Nephron progenitor cell (in vitro differentiated cells): ENCODE measurements at regions not wholly inside any gene's neighbourhood (a gene's known extent, or its start where the extent isn't known, plus 50 kb on each side); places are given as distances from the start of the nearest gene placed in this dataset.

Experiments used
- DNase-seq: peaks from one replicate; pipeline ENCODE4 v3.0.0; 2021
- H3K27ac Mint-ChIP-seq: 2 replicates; pipeline ENCODE4 v1.8.0; 2021; ENCODE audit warnings: mild to moderate bottlenecking, moderate library complexity, mixed read lengths
- H3K27me3 Mint-ChIP-seq: 2 replicates; pipeline ENCODE4 v1.8.0; 2021; ENCODE audit warnings: mild to moderate bottlenecking, low read depth, mixed read lengths; ENCODE audit not compliant: poor library complexity
- H3K36me3 Mint-ChIP-seq: 2 replicates; pipeline ENCODE4 v1.8.0; 2021; ENCODE audit warnings: low read depth, mixed read lengths
- H3K4me1 Mint-ChIP-seq: 2 replicates; pipeline ENCODE4 v1.8.0; 2021; ENCODE audit warnings: mixed read lengths
- H3K4me3 Mint-ChIP-seq: 2 replicates; pipeline ENCODE4 v1.8.0; 2021; ENCODE audit warnings: mild to moderate bottlenecking, moderate library complexity, mixed read lengths
- H3K9me3 Mint-ChIP-seq: 2 replicates; pipeline ENCODE4 v1.8.0; 2021; ENCODE audit warnings: mild to moderate bottlenecking, moderate library complexity, mixed read lengths
- TF ChIP-seq, protein P1 (sequence below): fragments of 200-600 bp; sonication (generic); IDR thresholded peaks from 2 replicates; pipeline ENCODE4 v1.5.0; 2021; ENCODE audit warnings: antibody characterized with exemption

DNA sequence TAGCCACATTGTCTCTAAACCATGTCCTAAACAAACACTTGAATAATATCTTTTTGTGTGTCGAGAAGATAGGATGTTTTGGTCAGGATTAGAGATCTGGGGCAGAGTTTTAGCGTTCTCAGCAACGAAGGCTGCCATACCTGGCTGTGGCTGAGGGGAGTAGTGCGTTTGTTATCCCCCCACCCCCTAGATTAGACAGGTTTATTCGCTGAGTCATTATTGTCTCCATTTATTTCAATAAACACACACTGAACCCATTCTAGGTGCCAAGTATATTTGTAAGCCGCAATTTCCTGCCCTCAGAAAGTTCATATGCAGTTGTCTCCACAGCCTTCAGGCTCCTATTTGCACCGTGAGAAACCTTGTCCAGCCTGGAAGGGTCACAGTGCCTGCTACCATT, 1684.8 kb upstream of the TENM3 start:
- H3K27ac Mint-ChIP-seq: no peak overlapping the region
- no peak for DNase-seq
- no peaks in the 10 kb centered on the region for H3K36me3 Mint-ChIP-seq
- H3K9me3 Mint-ChIP-seq: peaks cover 3% of the 10 kb centered on the region
- peaks cover 15% of the 10 kb centered on the region for H3K4me1 Mint-ChIP-seq
- H3K4me3 Mint-ChIP-seq: no peak overlapping the region
- H3K27me3 Mint-ChIP-seq: peaks cover 6% of the 10 kb centered on the region
- TF ChIP-seq, protein P1, sequence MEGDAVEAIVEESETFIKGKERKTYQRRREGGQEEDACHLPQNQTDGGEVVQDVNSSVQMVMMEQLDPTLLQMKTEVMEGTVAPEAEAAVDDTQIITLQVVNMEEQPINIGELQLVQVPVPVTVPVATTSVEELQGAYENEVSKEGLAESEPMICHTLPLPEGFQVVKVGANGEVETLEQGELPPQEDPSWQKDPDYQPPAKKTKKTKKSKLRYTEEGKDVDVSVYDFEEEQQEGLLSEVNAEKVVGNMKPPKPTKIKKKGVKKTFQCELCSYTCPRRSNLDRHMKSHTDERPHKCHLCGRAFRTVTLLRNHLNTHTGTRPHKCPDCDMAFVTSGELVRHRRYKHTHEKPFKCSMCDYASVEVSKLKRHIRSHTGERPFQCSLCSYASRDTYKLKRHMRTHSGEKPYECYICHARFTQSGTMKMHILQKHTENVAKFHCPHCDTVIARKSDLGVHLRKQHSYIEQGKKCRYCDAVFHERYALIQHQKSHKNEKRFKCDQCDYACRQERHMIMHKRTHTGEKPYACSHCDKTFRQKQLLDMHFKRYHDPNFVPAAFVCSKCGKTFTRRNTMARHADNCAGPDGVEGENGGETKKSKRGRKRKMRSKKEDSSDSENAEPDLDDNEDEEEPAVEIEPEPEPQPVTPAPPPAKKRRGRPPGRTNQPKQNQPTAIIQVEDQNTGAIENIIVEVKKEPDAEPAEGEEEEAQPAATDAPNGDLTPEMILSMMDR: no peak

DNA sequence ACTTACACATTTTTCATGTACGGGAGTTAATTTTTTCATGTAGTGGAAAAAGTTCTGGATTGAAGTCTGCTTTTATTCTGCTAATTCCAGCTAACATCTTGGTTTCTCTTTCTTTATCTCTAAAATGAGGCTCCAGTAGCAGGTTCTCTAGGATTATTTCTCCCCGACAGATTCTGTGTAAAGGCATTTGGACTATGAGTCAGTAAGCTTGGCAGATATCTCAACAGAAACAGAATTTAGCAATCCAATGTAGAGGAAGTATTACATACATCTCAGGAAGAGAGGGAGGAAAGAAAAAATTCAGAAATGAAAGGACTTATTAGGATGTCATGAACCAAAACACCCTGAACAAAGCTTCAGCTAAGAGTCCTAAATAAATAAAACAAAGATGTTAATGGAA, 1682.3 kb upstream of the TENM3 start:
- no peaks in the 10 kb centered on the region for H3K9me3 Mint-ChIP-seq
- no peak overlapping the region for H3K4me3 Mint-ChIP-seq
- TF ChIP-seq, protein P1: no peak

DNA sequence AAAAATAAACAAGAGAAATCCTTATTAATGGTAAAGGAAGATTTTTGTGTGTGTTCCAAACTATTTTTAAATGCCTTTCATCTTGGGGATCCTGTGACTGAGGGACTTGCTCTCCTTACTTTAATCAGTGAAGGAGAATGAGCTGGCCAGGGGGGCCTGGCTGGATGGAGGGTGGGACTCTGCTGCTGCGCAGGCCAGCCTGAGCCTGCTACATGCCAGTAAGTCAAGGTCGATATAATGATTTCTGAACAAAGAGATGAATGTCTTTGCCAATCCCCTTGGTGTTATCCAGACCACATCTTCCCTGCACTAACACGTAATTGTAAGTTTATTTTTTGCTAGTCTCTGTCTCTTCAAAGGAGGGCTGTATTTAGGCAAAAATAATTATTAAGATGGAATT, 1679.2 kb upstream of the TENM3 start:
- Mint-ChIP-seq H3K9me3 (no peaks in the 10 kb centered on the region), H3K4me1 (peaks cover 18% of the 10 kb centered on the region), H3K27me3 (peaks cover 4% of the 10 kb centered on the region), H3K27ac (peak overlapping the region; percentile 94), H3K36me3 (no peaks in the 10 kb centered on the region), H3K4me3 (no peak overlapping the region)
- TF ChIP-seq, protein P1: no peak
- DNase-seq: no peak

More for the DNA sequence above, 1682.3 kb upstream of the TENM3 start:
- Mint-ChIP-seq H3K36me3 (no peaks in the 10 kb centered on the region), H3K27me3 (no peaks in the 10 kb centered on the region), H3K27ac (no peak overlapping the region), H3K4me1 (peaks cover 33% of the 10 kb centered on the region)
- DNase-seq: no peak

DNA sequence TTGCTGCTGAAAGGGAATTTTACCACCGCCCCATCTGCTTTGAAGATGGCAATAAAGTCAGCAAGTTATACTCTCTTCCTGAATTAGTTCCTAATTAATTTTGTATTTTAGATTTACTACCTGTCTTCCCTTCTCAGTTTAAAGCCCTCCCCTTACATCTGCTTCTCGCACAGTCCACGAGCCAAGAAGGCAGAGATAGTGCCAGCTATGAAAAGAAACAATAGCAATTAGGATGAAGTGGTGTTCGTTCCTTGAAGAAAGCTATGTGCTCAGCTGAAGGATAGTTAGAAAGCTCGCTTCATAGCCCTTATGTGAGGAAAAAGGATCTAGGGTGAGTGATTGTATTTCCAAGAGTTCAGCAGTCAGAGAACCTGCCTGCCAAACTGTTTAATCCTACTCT, 1678.8 kb upstream of the TENM3 start:
- TF ChIP-seq, protein P1: no peak
- Mint-ChIP-seq H3K4me3 (peak overlapping the region; percentile 54), H3K27ac (peak overlapping the region; percentile 94), H3K36me3 (no peaks in the 10 kb centered on the region), H3K4me1 (peaks cover 18% of the 10 kb centered on the region), H3K9me3 (no peaks in the 10 kb centered on the region), H3K27me3 (peaks cover 4% of the 10 kb centered on the region)
- no peak for DNase-seq

DNA sequence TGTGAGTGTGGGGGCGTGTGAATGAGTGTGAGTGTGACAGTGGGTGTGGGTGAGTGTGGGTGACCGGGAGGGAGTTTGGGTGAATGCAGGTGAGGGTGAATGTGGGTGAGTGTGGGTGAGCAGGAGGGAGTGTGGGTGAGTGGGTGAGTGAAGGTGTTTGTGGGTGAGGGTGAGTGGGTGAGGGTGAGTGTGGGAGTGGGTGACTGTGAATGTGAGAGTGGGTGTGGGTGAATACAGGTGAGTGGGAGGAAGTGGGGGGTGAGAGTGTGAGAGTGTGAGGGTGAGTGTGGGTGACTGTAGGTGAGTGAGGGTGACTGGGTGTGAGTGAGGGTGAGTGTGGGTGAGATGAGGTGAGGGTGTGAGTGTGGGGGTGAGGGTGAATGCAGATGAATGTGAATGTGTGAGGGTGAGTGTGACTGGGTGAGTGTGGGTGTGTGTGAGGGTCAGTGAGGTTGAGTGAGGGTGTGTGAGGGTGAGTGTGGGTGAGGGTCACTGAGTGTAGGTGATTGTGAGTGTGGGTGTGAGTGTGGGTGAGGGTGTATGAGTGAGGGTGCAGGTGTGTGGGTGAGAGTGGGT, 1677.3 kb upstream of the TENM3 start:
- Mint-ChIP-seq H3K36me3 (no peaks in the 10 kb centered on the region), H3K27ac (no peak overlapping the region), H3K27me3 (peaks cover 4% of the 10 kb centered on the region), H3K9me3 (peaks cover 3% of the 10 kb centered on the region), H3K4me3 (no peak overlapping the region), H3K4me1 (peaks cover 21% of the 10 kb centered on the region)
- TF ChIP-seq, protein P1: no peak
- DNase-seq: no peak

DNA sequence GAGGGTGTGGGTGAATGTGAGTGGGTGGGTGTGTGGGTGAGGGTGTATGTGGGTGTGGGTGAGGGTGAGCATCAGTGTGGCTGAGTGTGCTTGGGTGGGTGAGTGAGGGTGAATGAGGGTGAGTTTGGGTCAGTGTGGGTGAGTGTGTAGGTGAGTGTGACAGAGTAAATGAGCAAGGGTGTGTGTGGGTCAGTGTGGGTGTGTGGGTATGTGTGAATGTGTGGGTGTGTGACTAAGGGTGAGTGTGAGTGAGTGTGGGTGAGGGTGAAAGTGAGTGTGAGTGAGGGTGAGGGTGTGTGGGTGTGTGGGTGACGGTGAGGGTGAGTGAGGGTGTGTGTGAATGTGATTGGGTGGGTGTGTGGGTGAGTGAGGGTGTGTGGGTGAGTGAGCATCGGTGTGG, 1676.7 kb upstream of the TENM3 start:
- no peaks in the 10 kb centered on the region for H3K36me3 Mint-ChIP-seq
- H3K4me1 Mint-ChIP-seq: peaks cover 23% of the 10 kb centered on the region
- H3K27ac Mint-ChIP-seq: no peak overlapping the region
- H3K4me3 Mint-ChIP-seq: no peak overlapping the region
- TF ChIP-seq, protein P1: no peak
- H3K9me3 Mint-ChIP-seq: peaks cover 5% of the 10 kb centered on the region
- H3K27me3 Mint-ChIP-seq: peaks cover 4% of the 10 kb centered on the region
- no peak for DNase-seq
